BLaER1 treated with 17β-estradiol and CSF1 and Interleukin-3, amounts not matched to agents 10 nM and 100 nM (cell line): ENCODE measurements at regions not wholly inside any gene's neighbourhood (a gene's known extent, or its start where the extent isn't known, plus 50 kb on each side); places are given as distances from the start of the nearest gene placed in this dataset.

ENCODE experiments used
- H3K27ac ChIP-seq, 11 experiments: shearing (Covaris generic); formaldehyde crosslinking; 2 replicates each; pipeline ENCODE4 v1.8.1; 2022
- H3K27me3 ChIP-seq, 11 experiments: shearing (Covaris generic); formaldehyde crosslinking; 2 replicates each; pipeline ENCODE4 v1.8.1; 2022
- H3K36me3 ChIP-seq, 11 experiments: shearing (Covaris generic); formaldehyde crosslinking; 2 replicates each; pipeline ENCODE4 v1.8.1; 2022
- H3K4me1 ChIP-seq, 10 experiments: shearing (Covaris generic); formaldehyde crosslinking; 2 replicates each; pipeline ENCODE4 v1.8.1; 2022
- H3K4me2 ChIP-seq, 11 experiments: shearing (Covaris generic); formaldehyde crosslinking; 2 replicates each; pipeline ENCODE4 v1.8.1; 2022
- H3K4me3 ChIP-seq, 10 experiments: shearing (Covaris generic); formaldehyde crosslinking; 2 replicates each; pipeline ENCODE4 v1.8.1; 2022
- H3K9ac ChIP-seq, 11 experiments: shearing (Covaris generic); formaldehyde crosslinking; 2 replicates each; pipeline ENCODE4 v1.8.1; 2022
- H3K9me3 ChIP-seq, 11 experiments: shearing (Covaris generic); formaldehyde crosslinking; replicated peaks in 1 of 11; 2 replicates each; pipeline ENCODE4 v1.8.1; 2022
- H4K20me1 ChIP-seq, 11 experiments: shearing (Covaris generic); formaldehyde crosslinking; 2 replicates each; pipeline ENCODE4 v1.8.1; 2022
- Cebpa-rat ChIP-seq, 11 experiments: shearing (Covaris generic); IDR thresholded peaks; 2 replicates each; pipeline ENCODE4 v1.8.1; 2022

GRCh38 chr5:54669845-54670244, 152.3 kb downstream of the SNX18 start:
- Histone ChIP-seq H3K9me3 (peaks cover 17 to 77% (median 61%) of the 10 kb centered on the region in 11 experiments), H3K36me3 (peaks cover 0 to 29% (median 0%) of the 10 kb centered on the region in 11 experiments; a peak in 4 of 22 replicates), H3K27ac (peak overlapping the region; percentile 9 to 91 (median 57); a peak in 19 of 22 replicates), H3K4me1 (peaks cover 39 to 77% (median 51%) of the 10 kb centered on the region in 10 experiments), H3K4me3 (no peak overlapping the region; a peak in 2 of 20 replicates), H3K9ac (peak overlapping the region in 2 of 11 experiments; percentile 73 to 74; a peak in 5 of 22 replicates), H3K4me2 (peak overlapping the region; percentile 63 to 83 (median 73)), H4K20me1 (no peaks in the 10 kb centered on the region), H3K27me3 (no peaks in the 10 kb centered on the region)
- TF ChIP-seq Cebpa-rat (IDR thresholded peaks at IDR 0.05), result no peak

- Histone ChIP-seq H3K9me3 (peaks cover 17 to 71% (median 59%) of the 10 kb centered on the region in 11 experiments), H3K4me1 (peaks cover 38 to 77% (median 47%) of the 10 kb centered on the region in 10 experiments), H3K27ac (peak overlapping the region; percentile 9 to 91 (median 57); a peak in 17 of 22 replicates), H3K36me3 (peaks cover 0 to 29% (median 0%) of the 10 kb centered on the region in 11 experiments; a peak in 4 of 22 replicates), H4K20me1 (no peaks in the 10 kb centered on the region), H3K9ac (peak overlapping the region in 2 of 11 experiments; percentile 32 to 74; a peak in 3 of 22 replicates), H3K4me2 (peak overlapping the region; percentile 63 to 83 (median 73)), H3K4me3 (no peak overlapping the region), H3K27me3 (no peaks in the 10 kb centered on the region)
- no peak for TF ChIP-seq Cebpa-rat (IDR thresholded peaks at IDR 0.05)
Measured at GRCh38 chr5:54669285-54669684, 151.7 kb downstream of the SNX18 start.

GRCh38 chr5:54668096-54668495, 150.5 kb downstream of the SNX18 start:
- no peak for TF ChIP-seq Cebpa-rat (IDR thresholded peaks at IDR 0.05)
- H3K27me3 ChIP-seq, result no peaks in the 10 kb centered on the region
- peaks cover 17 to 61% (median 54%) of the 10 kb centered on the region in 11 experiments for H3K9me3 ChIP-seq
- H3K9ac ChIP-seq, result no peak overlapping the region
- H4K20me1 ChIP-seq, result no peaks in the 10 kb centered on the region
- H3K4me1 ChIP-seq, result peaks cover 38 to 77% (median 46%) of the 10 kb centered on the region in 10 experiments
- H3K4me2 ChIP-seq, result no peak overlapping the region
- no peak overlapping the region for H3K4me3 ChIP-seq
- H3K36me3 ChIP-seq, result peaks cover 0 to 28% (median 0%) of the 10 kb centered on the region in 11 experiments; a peak in 4 of 22 replicates
- no peak overlapping the region for H3K27ac ChIP-seq

- peaks cover 0 to 19% (median 0%) of the 10 kb centered on the region in 11 experiments; a peak in 4 of 22 replicates for H3K36me3 ChIP-seq
Measured at GRCh38 chr5:54667136-54667535, 149.6 kb downstream of the SNX18 start.

GRCh38 chr5:54663866-54664265, 146.3 kb downstream of the SNX18 start:
- peaks cover 13 to 36% (median 23%) of the 10 kb centered on the region in 11 experiments for H3K9me3 ChIP-seq
- 0 out of 22 replicates have a peak, but pooled peaks cover 0 to 4% (median 0%) of the 10 kb centered on the region in 11 experiments for H3K36me3 ChIP-seq
- H4K20me1 ChIP-seq, result no peaks in the 10 kb centered on the region
- TF ChIP-seq Cebpa-rat (IDR thresholded peaks at IDR 0.05), result peak in 8 of 11 experiments; percentile 53 to 78 (median 56); a peak in 8 of 22 replicates
- peaks cover 12 to 47% (median 16%) of the 10 kb centered on the region in 10 experiments; a peak in 19 of 20 replicates for H3K4me1 ChIP-seq
- peak overlapping the region; percentile 0 to 75 (median 41); a peak in 16 of 22 replicates for H3K27ac ChIP-seq
- H3K4me3 ChIP-seq, result no peak overlapping the region
- H3K27me3 ChIP-seq, result no peaks in the 10 kb centered on the region
- peak overlapping the region in 4 of 11 experiments; percentile 15 to 63 (median 46); a peak in 6 of 22 replicates for H3K9ac ChIP-seq
- H3K4me2 ChIP-seq, result peak overlapping the region; percentile 1 to 73 (median 42); a peak in 16 of 22 replicates

More at GRCh38 chr5:54667136-54667535, 149.6 kb downstream of the SNX18 start:
- H3K4me3 ChIP-seq, result no peak overlapping the region
- H4K20me1 ChIP-seq, result no peaks in the 10 kb centered on the region
- H3K27me3 ChIP-seq, result no peaks in the 10 kb centered on the region
- peaks cover 17 to 52% (median 45%) of the 10 kb centered on the region in 11 experiments for H3K9me3 ChIP-seq
- TF ChIP-seq Cebpa-rat (IDR thresholded peaks at IDR 0.05), result no peak
- no peak overlapping the region for H3K27ac ChIP-seq
- H3K4me1 ChIP-seq, result peaks cover 32 to 77% (median 41%) of the 10 kb centered on the region in 10 experiments
- H3K9ac ChIP-seq, result no peak overlapping the region
- H3K4me2 ChIP-seq, result no peak overlapping the region

GRCh38 chr5:54661111-54661510, 143.6 kb downstream of the SNX18 start:
- no peak for TF ChIP-seq Cebpa-rat (IDR thresholded peaks at IDR 0.05)
- H3K9ac ChIP-seq, result no peak overlapping the region
- no peaks in the 10 kb centered on the region for H4K20me1 ChIP-seq
- H3K4me1 ChIP-seq, result peaks cover 13 to 52% (median 20%) of the 10 kb centered on the region in 10 experiments
- H3K27me3 ChIP-seq, result no peaks in the 10 kb centered on the region
- H3K9me3 ChIP-seq, result peaks cover 0 to 8% (median 0%) of the 10 kb centered on the region in 11 experiments; a peak in 4 of 22 replicates
- no peak overlapping the region for H3K27ac ChIP-seq
- no peak overlapping the region for H3K4me2 ChIP-seq
- no peaks in the 10 kb centered on the region for H3K36me3 ChIP-seq
- no peak overlapping the region for H3K4me3 ChIP-seq

GRCh38 chr5:54659700-54660131, 142.2 kb downstream of the SNX18 start:
- Histone ChIP-seq H3K4me1 (peaks cover 14 to 56% (median 26%) of the 10 kb centered on the region in 10 experiments), H3K27ac (no peak overlapping the region), H3K9me3 (peaks cover 0 to 8% (median 0%) of the 10 kb centered on the region in 11 experiments; a peak in 4 of 22 replicates), H4K20me1 (no peaks in the 10 kb centered on the region), H3K36me3 (no peaks in the 10 kb centered on the region), H3K4me2 (no peak overlapping the region), H3K4me3 (no peak overlapping the region), H3K9ac (no peak overlapping the region), H3K27me3 (no peaks in the 10 kb centered on the region)
- TF ChIP-seq Cebpa-rat (IDR thresholded peaks at IDR 0.05), result no peak

GRCh38 chr5:54658010-54658409, 140.5 kb downstream of the SNX18 start:
- no peak overlapping the region for H3K27ac ChIP-seq
- H3K4me3 ChIP-seq, result no peak overlapping the region
- no peaks in the 10 kb centered on the region for H4K20me1 ChIP-seq
- TF ChIP-seq Cebpa-rat (IDR thresholded peaks at IDR 0.05), result no peak
- H3K36me3 ChIP-seq, result no peaks in the 10 kb centered on the region
- peaks cover under 1 to 56% (median 22%) of the 10 kb centered on the region in 10 experiments; a peak in 18 of 20 replicates for H3K4me1 ChIP-seq
- H3K9me3 ChIP-seq, result peaks cover 0 to 8% (median 0%) of the 10 kb centered on the region in 11 experiments; a peak in 4 of 22 replicates
- peak overlapping the region in 2 of 11 experiments; percentile 7 to 31; a peak in 2 of 22 replicates for H3K4me2 ChIP-seq
- H3K27me3 ChIP-seq, result no peaks in the 10 kb centered on the region
- H3K9ac ChIP-seq, result no peak overlapping the region

GRCh38 chr5:54656261-54656728, 138.7 kb downstream of the SNX18 start:
- peaks cover 14 to 57% (median 35%) of the 10 kb centered on the region in 10 experiments for H3K4me1 ChIP-seq
- no peak for TF ChIP-seq Cebpa-rat (IDR thresholded peaks at IDR 0.05)

More at GRCh38 chr5:54656261-54656728, 138.7 kb downstream of the SNX18 start:
- H3K27me3 ChIP-seq, result no peaks in the 10 kb centered on the region
- no peak overlapping the region for H3K9ac ChIP-seq
- no peak overlapping the region for H3K4me3 ChIP-seq
- no peaks in the 10 kb centered on the region for H4K20me1 ChIP-seq
- no peaks in the 10 kb centered on the region for H3K36me3 ChIP-seq
- H3K4me2 ChIP-seq, result peak overlapping the region in 9 of 11 experiments; percentile 4 to 56 (median 25); a peak in 12 of 22 replicates
- peak overlapping the region in 2 of 11 experiments; percentile 12 to 15; a peak in 3 of 22 replicates for H3K27ac ChIP-seq
- peaks cover 0 to 13% (median 0%) of the 10 kb centered on the region in 11 experiments; a peak in 4 of 22 replicates for H3K9me3 ChIP-seq
